HepG2 (cell line): ENCODE measurements at regions not wholly inside any gene's neighbourhood (a gene's known extent, or its start where the extent isn't known, plus 50 kb on each side); places are given as distances from the start of the nearest gene placed in this dataset.

Experiments
- ADNP ChIP-seq: sonication (generic); formaldehyde crosslinking; IDR thresholded peaks from 2 replicates; pipeline ENCODE4 v1.4.0; 2020; ENCODE audit warnings: missing genetic modification reagents
- EP300 ChIP-seq, 3 experiments: sonication (generic) in 1 of 3; formaldehyde crosslinking in 1 of 3; IDR thresholded peaks; 2 replicates each; pipeline versions ENCODE4 v1.5.1 to v1.6.1; 2011 to 2020; ENCODE audit warnings: low read depth in 2 of 3, low read length in 2 of 3, borderline replicate concordance in 1 of 3, improper control_type of control experiment in 1 of 3, mild to moderate bottlenecking in 1 of 3, missing genetic modification reagents in 1 of 3, moderate library complexity in 1 of 3
- HMG20B ChIP-seq: conservative IDR thresholded peaks from 2 replicates; pipeline ENCODE4 v1.6.1; 2016; ENCODE audit warnings: missing genetic modification reagents, missing compliant biosample characterization
- MXI1 ChIP-seq: IDR thresholded peaks from 3 replicates; pipeline ENCODE4 v1.6.1; 2012; ENCODE audit warnings: low read depth, low read length, inconsistent platforms, borderline replicate concordance
- POLR2A ChIP-seq, 2 experiments: IDR thresholded peaks; 2 replicates each; pipeline ENCODE4 v1.6.1; 2011; ENCODE audit warnings: low read depth in 2 of 2, low read length in 2 of 2, mild to moderate bottlenecking in 1 of 2, moderate library complexity in 1 of 2; ENCODE audit not compliant: insufficient read depth in 1 of 2
- ZEB1 ChIP-seq: IDR thresholded peaks from 2 replicates; pipeline ENCODE4 v1.6.1; 2012; ENCODE audit warnings: mild to moderate bottlenecking, low read depth, inconsistent platforms; ENCODE audit not compliant: insufficient replicate concordance
- ZNF589 ChIP-seq: sonication (generic); formaldehyde crosslinking; conservative IDR thresholded peaks from 2 replicates; pipeline ENCODE4 v1.8.0; 2022; ENCODE audit warnings: mild to moderate bottlenecking, moderate library complexity, missing genetic modification reagents
- TF ChIP-seq, protein P1 (sequence below): sonication (generic); formaldehyde crosslinking; IDR thresholded peaks from 2 replicates; pipeline ENCODE4 v1.4.0; 2020; ENCODE audit warnings: low read depth, mild to moderate bottlenecking, missing genetic modification reagents
- TF ChIP-seq, protein P2 (sequence below): fragments of 450-650 bp; IDR thresholded peaks from 2 replicates; pipeline ENCODE4 v1.6.1; 2017
- TF ChIP-seq, protein P3 (sequence below): sonication (generic); formaldehyde crosslinking; IDR thresholded peaks from 2 replicates; pipeline ENCODE4 v1.8.0; 2022; ENCODE audit warnings: mild to moderate bottlenecking, missing genetic modification reagents, moderate library complexity

DNA sequence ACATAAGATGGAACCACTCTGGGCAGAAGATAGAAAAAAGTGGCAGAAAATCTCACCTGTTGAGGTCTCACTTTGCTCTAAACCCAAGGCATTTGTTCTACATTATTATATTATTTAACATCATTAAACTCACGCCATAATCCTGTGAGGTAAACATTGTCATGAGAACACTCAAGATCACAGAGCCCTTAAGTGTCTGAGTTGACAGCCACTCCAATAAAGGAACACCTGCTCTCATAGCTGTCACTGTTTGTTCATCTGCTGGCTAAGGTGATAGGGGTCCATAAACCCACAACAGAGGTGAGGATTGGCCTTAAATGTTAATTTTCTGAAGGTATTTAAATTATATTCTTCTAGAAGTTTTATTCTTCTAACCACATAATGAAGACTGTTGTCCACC lies 439.7 kb downstream of the RIT2 start:
- TF ChIP-seq ZNF589 (CRISPR knock-in tag) (no peak), EP300 (IDR thresholded peaks at IDR 0.05; ENCODE audit: low read depth in 2 of 2, low read length in 2 of 2) (no peak), EP300 (CRISPR knock-in tag; IDR thresholded peaks at IDR 0.05; ENCODE audit: borderline replicate concordance) (no peak), POLR2A (IDR thresholded peaks at IDR 0.05; ENCODE audit: insufficient read depth in 1 of 2, low read depth in 2 of 2, low read length in 2 of 2) (no peak), HMG20B (CRISPR knock-in tag) (no peak), ADNP (CRISPR knock-in tag) (no peak), ZEB1 (no peak), MXI1 (no peak)
- TF ChIP-seq, protein P1, sequence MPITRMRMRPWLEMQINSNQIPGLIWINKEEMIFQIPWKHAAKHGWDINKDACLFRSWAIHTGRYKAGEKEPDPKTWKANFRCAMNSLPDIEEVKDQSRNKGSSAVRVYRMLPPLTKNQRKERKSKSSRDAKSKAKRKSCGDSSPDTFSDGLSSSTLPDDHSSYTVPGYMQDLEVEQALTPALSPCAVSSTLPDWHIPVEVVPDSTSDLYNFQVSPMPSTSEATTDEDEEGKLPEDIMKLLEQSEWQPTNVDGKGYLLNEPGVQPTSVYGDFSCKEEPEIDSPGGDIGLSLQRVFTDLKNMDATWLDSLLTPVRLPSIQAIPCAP, result no peak
- TF ChIP-seq, protein P2, sequence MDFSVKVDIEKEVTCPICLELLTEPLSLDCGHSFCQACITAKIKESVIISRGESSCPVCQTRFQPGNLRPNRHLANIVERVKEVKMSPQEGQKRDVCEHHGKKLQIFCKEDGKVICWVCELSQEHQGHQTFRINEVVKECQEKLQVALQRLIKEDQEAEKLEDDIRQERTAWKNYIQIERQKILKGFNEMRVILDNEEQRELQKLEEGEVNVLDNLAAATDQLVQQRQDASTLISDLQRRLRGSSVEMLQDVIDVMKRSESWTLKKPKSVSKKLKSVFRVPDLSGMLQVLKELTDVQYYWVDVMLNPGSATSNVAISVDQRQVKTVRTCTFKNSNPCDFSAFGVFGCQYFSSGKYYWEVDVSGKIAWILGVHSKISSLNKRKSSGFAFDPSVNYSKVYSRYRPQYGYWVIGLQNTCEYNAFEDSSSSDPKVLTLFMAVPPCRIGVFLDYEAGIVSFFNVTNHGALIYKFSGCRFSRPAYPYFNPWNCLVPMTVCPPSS, result no peak
- TF ChIP-seq, protein P3, sequence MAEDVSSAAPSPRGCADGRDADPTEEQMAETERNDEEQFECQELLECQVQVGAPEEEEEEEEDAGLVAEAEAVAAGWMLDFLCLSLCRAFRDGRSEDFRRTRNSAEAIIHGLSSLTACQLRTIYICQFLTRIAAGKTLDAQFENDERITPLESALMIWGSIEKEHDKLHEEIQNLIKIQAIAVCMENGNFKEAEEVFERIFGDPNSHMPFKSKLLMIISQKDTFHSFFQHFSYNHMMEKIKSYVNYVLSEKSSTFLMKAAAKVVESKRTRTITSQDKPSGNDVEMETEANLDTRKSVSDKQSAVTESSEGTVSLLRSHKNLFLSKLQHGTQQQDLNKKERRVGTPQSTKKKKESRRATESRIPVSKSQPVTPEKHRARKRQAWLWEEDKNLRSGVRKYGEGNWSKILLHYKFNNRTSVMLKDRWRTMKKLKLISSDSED (CRISPR knock-in tag), result no peak
